ENCODE measurements at regions not wholly inside any gene's neighbourhood (a gene's known extent, or its start where the extent isn't known, plus 50 kb on each side); places are given as distances from the start of the nearest gene placed in this dataset.
A peak's percentile ranks its signal among the peaks of the same experiment; 100 is the strongest.

GRCh38 chr1:88111816-88112215 lies 572.3 kb upstream of the PKN2 start:
- DNase-seq, result no peak

- no peak for DNase-seq
Measured at GRCh38 chr1:88117597-88117996, 566.5 kb upstream of the PKN2 start.

GRCh38 chr1:88118176-88118845 lies 565.8 kb upstream of the PKN2 start:
- no peak for DNase-seq

GRCh38 chr1:88124614-88125013 lies 559.5 kb upstream of the PKN2 start:
- no peak for DNase-seq

GRCh38 chr1:88126467-88126866 lies 557.6 kb upstream of the PKN2 start:
- no peak for DNase-seq

GRCh38 chr1:88133991-88134390 lies 550.1 kb upstream of the PKN2 start:
- DNase-seq, result no peak

- DNase-seq, result no peak
Measured at GRCh38 chr1:88134983-88135921, 548.8 kb upstream of the PKN2 start.

- no peak for DNase-seq
Measured at GRCh38 chr1:88139633-88140032, 544.4 kb upstream of the PKN2 start.

GRCh38 chr1:88140325-88140724 lies 543.7 kb upstream of the PKN2 start:
- DNase-seq, result no peak

GRCh38 chr1:88141499-88142074 lies 542.5 kb upstream of the PKN2 start:
- no peak for DNase-seq

- no peak for DNase-seq
Measured at GRCh38 chr1:88145752-88146151, 538.3 kb upstream of the PKN2 start.

GRCh38 chr1:88149686-88150085 lies 534.4 kb upstream of the PKN2 start:
- no peak for DNase-seq

GRCh38 chr1:88150330-88150729 lies 533.7 kb upstream of the PKN2 start:
- no peak for DNase-seq

- no peak for DNase-seq
Measured at GRCh38 chr1:88163187-88163586, 520.9 kb upstream of the PKN2 start.

GRCh38 chr1:88168126-88168525 lies 515.9 kb upstream of the PKN2 start:
- no peak for DNase-seq

- DNase-seq, result no peak
Measured at GRCh38 chr1:88169139-88169538, 514.9 kb upstream of the PKN2 start.

GRCh38 chr1:88169939-88170338 lies 514.1 kb upstream of the PKN2 start:
- no peak for DNase-seq

- DNase-seq, result no peak
Measured at GRCh38 chr1:88175120-88175630, 508.9 kb upstream of the PKN2 start.

- no peak for DNase-seq
Measured at GRCh38 chr1:88175631-88176226, 508.3 kb upstream of the PKN2 start.

GRCh38 chr1:88179943-88180342 lies 504.1 kb upstream of the PKN2 start:
- DNase-seq, result no peak

GRCh38 chr1:88180449-88181108 lies 503.5 kb upstream of the PKN2 start:
- DNase-seq, result peak; percentile 73

GRCh38 chr1:88186911-88187310 lies 497.2 kb upstream of the PKN2 start:
- no peak for DNase-seq

GRCh38 chr1:88188038-88188437 lies 496.0 kb upstream of the PKN2 start:
- DNase-seq, result no peak

Data from activated CD4-positive, alpha-beta T cell treated with anti-CD3 and anti-CD28 coated beads, Interleukin-2, Interleukin-6, amounts not matched to agents 100 ng/mL and 50 ng/mL, durations not matched to agents 16 hours and 8 hours (primary cell).